NCI-H187 treated with DMSO at 0.1 percent for 48 hours (cell line): ENCODE measurements at regions not wholly inside any gene's neighbourhood (a gene's known extent, or its start where the extent isn't known, plus 50 kb on each side); places are given as distances from the start of the nearest gene placed in this dataset.

ENCODE experiments used
- DNase-seq: peaks from one replicate; lab custom pipeline; 2025; lab: John Stamatoyannopoulos, UW

DNA sequence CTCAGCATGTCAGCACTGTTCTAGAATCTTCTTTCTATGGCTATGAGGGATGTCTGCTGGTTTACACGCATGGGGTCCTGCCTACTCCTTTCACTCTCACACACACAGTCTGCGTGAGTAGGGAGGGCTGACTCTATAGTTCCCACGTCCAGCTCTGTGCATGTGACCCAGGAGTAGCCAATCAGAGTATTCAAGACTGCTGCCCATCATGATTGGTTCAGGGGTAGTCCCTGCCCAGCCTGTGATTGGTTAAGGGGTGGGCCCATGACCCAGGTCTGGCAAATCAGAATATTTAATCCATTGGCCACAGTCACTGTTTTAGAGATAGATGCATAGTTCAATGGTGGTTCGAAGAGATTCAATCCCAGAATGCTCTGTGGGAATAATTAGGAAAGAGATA is 151.3 kb upstream of the IRX3 start:
- no peak for DNase-seq

DNA sequence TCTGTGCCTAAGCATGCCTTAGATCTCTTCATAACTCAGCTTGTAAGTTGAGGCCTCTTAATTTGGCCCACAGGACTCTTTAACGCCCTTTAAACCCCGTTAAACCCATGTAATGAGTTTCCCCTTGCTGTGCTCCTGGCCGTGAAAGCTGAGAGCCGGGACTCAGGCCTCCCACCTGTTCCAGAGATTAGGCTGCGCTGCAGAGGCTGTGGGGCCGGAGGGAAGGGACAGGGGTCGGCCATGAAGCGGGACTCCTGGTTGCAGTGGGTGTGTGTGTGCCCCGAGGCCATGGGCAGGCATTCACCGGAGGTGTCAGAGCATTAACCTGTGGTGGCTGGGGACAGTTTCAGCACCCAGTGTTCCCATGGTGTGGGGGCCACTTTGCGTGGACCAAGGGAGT is 150.8 kb upstream of the IRX3 start:
- no peak for DNase-seq

DNA sequence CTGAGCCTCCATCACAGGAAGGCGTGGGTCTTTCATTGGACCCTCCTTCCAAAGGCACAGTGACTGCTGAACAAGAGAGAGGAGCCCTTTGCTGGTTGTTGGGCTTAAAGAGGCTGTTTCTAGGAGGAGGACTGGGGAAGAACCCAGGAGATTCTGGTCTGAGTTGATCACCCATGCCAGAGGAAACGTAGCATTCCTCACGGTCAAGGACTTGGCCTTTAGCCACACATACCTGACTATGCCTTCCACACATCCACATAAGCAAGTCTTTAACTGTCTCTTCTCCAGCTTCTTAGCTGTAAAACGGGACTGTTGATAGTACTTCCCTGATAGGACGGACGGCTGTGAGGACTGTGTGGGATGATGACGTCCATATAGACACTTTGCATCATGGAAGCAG is 149.8 kb upstream of the IRX3 start:
- DNase-seq = no peak

DNA sequence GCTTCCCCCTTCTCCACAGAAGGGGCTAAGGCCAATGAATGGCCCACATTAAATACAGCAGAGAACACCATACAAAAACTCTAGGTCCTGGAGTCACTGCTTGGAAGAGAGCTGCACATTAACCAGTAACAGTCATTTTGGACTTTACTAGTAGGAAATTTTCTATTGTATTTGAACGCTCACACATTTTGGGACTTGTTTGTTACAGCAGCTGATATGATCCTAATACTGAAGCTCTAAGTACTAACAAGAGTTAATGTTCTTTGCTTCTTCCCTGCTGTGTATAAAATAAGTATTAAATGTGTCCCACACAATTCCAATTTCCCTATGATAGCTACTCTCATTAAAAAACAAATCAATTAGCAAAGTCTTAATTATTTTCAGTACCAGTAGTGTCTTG is 148.3 kb upstream of the IRX3 start:
- no peak for DNase-seq

DNA sequence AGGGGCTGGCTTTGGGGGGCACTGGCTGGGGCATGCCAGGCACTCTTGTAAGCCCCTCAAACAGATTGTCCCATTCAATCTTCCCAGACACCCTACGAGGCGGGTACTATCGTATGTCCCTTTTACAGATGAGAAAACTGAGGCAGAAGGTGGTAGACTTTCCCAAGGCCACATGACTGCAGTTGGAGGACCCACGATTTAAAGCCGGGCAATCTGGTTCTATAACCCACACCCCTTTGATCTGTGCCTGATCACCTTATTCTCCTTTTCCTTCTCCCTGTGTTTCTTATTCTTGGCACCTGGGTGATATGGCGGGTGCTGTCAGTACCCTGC is 146.3 kb upstream of the IRX3 start:
- no peak for DNase-seq

DNA sequence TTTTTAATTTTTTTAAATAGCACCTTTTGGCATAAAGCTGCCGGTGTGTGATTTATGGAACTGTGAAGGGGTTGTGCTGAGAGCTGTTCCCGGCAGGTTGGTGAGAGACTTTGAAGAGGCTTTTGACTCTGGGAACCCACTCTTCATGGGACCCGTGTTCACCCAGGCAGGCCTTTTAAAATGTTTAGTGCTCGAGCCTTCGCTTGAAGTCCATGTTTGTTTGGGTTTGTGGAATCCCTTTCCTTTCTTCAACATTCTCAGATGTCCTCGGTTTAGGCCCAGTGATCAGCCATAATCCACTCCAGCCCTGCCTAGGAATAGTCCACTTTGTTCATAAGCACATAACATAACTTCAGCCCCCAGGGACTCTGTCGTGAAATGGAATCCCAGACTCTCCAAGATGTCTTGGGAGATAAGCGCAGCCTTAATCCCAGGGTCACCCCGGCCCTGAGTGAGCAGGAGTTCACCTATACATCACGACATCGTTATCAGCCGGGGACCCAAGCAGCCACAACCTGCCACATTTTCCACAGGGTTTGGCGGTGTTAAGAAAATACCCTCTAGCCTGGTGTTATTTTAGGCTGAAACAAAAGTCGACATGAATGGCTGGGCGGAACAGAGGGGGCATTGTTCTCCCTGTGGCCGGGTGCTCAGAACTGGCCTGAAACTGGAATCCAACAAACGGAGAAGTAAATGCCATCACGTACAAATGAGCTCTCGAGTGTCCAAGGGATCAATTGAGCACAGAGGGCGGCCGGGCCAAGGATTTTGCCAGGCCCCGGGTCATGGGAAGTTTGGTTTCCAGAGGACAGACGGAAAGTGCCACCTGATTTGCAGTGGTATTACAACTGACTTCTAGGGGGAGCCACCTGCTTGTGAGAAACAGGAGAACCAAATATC is 145.7 kb upstream of the IRX3 start:
- DNase-seq = no peak

DNA sequence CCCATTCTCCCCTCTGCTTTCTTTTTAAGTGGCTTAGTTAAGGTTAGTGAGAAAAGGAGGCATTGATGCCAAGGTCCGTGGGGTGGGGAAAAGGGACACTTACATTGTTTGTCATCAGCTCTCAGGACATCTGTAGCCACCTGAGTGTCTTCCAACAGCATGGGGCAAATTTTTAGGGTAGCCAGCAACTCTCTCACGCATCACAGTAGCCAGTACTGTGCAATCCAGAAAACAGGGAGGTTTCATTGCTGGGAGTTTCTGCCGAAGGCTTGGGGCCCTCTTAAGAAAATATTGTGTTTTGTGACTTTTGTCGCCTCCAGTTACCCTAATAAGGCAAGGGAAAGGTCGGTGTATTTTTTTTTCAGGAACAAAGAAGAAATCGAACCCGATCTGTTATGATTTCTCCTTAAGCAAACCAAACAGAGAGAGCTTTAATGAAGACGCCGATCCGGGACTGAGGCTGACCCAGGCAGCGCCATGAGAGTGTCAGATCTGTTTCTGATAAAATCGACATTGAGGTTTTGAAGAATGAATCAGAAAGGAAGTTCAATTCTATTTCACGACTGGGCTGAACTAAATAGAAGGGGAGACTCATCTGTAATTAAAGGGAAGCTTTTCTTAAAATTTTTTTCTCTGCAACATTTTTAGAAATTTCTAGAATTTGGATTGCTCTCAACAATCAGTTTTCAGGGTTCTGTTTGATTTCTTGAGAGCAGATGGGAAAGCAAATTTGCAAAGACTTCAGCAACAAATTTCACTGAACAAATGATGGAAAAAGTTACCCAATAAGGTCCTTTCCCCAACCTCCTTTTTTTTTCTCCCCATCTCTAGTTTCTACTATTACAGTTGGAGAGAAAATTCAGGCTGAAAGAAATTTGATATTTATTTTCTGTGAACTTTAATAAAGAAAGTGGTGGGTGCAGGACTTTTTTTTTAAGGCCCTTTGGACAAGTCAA is 144.7 kb upstream of the IRX3 start:
- DNase-seq = no peak

DNA sequence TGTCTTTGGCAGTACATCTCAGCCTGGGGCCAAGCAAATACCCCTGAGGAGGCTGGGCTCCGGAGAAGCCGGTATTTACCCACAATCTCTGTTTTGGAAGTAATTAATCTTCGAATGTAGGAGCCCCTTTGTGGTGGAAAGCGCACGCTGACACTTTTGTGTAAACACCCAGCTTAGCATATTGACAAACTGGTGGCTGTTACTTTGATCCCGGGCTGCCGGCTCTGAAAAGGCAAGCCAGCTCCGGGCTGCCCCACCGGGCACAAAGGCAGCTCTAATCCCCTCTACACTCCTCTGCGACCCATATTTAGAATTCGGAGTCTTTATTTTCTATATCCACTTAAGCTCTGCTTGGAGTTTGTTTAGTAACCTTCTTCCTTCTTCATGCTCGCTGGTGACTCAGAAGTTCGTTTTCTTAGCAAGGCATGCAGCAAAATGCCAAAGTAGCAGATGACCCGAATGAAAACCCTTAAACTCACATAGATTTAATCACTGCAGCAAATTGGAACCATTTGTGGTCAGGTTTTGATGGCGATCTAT is 144.0 kb upstream of the IRX3 start:
- no peak for DNase-seq

DNA sequence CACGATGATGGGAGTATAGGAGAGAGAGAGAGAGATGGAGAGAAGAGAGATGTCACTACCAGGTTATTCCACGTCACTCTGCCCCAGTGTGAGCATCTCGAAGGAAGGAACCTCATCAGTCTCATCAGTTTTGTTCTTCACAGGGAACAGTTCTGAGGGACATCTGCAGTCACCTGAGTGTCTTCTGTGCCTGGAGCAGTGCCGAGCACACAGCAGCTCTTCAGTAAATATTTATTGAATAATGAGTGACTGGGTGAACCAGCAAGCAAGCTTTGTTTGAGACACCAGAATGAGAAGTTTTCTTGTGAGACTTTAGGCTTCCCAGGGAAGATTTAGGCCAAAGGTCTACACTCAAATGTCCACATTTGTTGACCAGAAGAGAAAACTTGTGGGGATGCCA is 142.4 kb upstream of the IRX3 start:
- no peak for DNase-seq

DNA sequence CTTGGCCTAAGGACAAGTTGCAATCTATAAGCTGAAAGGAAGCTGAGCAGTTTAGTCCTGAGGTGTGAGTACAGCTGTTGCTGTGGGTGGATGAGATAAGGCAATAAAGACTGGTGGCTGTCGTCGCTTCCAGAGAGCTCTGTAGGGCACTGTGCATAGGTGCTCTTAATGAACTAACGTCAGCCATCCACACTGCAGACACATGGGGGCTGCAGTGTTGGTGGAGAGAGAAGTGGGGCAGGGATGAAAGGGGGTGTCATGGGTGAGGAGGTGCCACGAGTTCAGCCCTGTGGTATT is 139.9 kb upstream of the IRX3 start:
- DNase-seq = no peak

DNA sequence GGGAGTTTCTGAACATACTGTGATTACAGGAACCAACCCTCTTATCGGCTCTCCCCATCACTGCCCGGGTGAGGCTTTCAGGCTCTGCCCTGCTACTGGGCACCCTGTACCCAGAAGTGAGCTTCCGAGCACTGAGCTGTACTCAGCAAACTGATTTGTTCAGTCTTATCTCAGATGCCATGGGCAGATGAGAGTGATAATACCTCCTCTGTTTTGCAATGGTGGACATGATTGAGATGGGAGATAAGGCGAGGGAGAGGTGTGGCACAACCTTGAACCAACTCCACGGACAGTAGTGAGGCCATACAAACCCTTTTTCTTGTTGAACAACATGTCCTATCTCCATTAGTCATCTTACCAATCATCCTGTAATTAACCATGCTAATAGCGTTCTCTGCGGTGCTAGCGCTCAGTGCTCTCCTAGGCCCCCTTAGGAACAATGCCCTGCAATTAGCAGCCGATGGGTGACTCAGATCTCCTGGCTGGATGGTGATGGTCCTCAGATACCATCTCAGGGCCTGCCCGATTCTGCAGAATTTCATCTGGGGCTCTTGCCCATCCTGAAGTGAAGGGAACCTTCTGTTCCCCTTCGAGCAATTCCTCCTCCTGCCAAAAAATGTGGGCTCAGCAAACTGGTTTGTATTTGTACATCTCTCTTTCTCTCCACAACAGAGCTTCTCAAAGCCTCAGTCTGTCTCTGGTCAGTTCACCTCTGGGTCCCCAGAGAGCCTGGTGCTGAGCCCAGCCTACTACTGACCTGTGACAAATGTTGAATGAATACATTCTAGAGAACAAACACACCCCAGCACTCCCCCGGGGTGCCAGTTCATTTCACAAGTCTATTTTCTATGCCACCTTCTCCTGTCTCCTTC is 139.3 kb upstream of the IRX3 start:
- no peak for DNase-seq

DNA sequence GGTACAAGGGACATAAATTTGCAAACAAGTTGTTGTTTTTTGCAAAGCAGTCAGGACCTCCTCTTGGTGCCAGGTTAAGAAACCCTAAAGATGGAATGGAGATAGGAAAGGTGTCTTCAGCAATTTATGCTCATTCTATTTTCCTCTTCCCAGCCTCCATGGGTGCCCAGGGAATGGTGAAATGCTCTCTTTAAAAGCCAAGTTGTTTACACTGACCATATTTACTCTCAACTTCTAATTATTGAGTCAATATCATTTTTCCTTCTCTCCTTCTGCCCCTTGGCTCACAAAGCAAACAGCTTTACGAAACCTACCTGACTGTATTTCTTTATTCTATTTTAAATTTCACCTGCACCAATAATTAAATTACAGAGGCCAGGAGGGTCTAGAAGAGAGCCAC is 138.5 kb upstream of the IRX3 start:
- DNase-seq = no peak

DNA sequence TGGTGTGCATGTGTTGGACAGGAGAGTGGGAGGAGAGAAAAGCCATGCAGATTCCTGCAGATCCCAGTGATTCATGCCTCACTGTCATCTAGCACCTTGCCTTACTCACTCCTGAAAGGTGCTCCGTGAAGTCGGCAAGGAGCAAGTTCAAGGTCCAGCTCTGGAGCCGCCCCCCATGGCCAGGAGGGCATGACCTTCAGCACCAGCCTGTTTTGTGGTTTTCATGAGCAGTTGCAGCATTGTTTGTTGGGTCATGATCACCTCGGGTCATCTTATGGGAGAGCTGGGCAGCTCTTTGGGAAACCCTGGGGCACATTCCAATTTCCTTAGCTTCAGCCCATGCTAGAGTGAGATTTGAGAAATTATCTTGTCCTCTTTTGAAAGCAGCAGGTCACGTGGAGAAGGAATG is 137.5 kb upstream of the IRX3 start:
- DNase-seq = no peak

DNA sequence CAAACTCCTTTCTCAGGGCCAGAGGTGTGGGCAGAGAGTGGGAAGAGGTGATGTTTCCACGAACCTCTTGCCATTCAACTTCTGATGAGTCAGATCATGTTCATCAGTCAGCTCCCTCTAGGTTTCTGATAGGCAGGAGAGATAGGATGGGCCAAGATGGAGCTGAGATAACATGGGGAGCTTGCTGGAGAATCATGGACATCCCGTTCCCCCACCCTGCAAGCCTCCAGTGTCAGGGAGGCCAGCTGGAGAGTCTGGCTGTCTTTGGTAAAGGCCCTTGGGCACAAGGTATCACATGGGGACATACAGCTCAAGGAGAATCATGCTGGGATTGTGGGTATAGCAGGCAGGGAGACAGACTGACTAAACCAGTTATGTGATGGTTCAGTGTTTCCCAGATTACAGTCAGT is 136.0 kb upstream of the IRX3 start:
- DNase-seq = no peak

DNA sequence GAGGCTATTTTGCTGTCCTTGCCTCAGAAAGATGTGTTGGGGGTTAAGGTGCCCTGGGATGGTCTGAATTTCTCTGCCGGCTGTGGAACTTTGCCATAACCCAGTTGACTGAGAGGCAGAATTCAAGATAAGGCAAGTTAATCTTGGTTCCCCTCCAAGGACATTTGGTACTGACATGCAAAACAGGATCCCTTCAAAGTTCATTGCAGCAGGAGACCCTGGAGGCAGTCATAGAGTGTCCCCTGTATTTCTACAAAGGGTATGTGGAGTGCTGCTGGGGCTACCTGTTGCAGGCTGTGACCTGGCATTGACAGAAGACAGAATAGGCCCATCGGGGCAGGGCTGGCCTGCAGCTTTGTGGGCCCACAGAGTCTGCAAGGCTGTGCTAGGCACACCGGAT is 135.6 kb upstream of the IRX3 start:
- no peak for DNase-seq

DNA sequence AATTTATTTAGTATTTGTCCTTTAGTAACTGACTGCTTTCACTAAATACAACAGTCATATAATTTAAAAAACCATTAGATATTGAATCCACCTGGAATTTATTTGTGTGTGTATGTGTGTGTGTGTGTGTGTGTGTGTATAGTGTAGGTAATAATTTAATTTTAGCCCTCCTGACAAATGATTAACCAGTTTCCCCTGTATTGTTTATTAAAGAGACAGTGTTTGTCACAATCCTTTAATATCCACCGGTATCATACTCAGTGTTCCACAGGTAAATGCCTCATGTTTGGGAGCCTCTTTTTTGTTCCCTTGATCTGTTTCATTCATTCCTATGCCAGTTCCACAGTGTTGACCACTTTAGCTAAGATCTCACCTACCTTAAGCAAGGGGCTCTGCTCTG is 134.6 kb upstream of the IRX3 start:
- DNase-seq = no peak

DNA sequence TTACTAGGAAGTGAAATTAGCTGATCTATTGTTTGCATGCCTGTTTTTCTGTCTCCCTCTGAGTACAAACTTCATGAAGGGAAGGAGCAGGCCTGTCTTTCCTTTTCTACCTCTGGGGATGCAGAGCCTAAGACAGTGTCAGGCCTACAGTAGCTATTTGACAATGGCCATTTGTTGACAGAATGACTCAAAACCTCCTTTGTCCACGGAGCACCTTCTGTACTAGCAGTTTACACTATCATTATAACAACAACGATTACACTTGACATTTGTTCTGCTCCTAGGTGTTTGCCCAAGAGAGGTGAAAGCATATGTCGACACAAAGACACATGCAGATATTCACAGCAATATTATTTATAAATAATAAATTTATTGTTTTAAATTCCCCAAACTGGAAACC is 132.3 kb upstream of the IRX3 start:
- no peak for DNase-seq

DNA sequence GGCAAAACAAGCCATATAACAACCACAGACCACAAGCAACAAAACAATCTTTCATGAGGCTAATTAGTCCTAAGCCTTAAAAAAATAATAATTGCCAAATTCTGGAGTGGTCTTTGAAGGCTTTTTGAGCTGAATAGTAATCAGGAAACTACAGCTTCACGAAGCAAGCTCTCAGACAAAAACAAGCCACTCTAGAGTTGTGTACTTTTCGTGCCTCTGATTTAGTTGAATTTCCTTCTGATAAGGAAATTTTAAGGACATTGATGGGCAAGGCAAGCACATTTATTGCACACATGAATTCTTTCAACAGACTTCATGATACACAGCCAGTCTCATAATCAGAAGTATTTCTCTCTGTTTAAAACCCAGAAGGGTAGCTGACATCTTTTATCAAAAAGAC is 130.8 kb upstream of the IRX3 start:
- no peak for DNase-seq

DNA sequence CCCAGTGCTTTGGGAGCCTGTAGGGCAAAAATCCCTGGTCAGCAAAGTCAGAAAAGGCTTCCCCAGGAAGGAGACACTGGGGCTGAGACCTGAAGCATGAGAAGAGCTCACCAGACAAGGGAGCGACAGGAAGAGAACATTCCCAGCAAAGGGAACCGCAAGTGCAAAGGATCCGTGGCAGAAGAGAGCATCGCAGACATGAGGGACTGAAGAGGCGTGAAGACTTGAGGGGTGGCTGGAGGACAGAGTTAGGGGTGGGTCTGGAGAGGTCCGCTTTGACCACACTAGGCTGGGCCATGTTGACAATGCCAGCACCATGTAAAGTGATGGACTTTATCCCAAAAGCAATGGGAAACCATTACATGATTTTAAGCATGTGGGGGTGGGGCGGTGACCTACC is 128.1 kb upstream of the IRX3 start:
- no peak for DNase-seq

DNA sequence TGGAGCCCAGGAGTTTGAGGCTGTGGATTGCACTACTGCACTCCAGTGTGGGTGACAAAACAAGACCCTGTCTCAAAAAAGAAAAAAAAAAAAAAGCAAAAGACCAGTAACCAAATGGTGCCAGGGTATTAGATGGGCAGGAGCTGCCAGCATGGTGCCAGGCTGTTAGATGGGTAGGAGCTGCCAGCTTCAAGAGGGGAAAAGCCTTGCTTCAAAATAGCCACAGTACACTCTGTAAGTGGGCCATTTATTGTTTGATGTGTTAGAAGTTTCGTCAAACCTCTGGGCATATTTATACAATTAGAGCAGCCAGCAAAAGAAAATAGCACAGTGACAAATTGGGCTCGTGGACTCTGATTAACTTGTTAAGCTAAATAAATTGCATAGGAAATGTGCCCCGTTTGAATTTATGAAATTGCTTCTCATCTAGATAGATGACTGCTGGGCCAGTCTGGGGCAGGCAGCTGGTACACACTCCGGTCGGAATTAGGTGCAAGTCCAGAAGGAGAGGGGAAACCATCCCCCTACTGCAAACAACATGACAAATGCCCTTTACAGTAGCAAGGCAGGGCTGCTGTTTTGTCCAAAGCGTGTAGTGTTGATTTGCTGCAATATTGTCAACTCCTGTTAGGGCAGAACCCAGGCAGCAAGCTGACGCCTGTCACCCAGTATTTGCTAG is 126.3 kb upstream of the IRX3 start:
- no peak for DNase-seq

DNA sequence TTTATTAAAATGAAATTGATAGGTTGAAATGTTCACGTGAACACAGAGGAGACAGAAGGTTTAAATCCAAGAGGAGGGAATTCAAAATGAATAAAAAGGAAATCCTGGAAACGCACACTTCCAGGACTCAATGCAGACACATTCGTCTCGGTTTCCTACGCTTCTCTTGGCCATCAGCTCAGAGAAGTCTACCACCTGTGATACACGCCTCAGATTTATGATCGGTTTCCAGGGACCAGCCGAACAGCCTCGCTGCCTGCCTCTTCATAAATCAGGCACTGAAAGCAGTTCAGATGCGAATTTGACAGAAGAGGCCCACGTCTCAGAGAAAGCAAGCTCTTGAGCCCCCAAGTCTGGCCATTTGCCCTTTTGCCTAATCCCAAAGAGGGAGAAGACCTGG is 125.5 kb upstream of the IRX3 start:
- no peak for DNase-seq

DNA sequence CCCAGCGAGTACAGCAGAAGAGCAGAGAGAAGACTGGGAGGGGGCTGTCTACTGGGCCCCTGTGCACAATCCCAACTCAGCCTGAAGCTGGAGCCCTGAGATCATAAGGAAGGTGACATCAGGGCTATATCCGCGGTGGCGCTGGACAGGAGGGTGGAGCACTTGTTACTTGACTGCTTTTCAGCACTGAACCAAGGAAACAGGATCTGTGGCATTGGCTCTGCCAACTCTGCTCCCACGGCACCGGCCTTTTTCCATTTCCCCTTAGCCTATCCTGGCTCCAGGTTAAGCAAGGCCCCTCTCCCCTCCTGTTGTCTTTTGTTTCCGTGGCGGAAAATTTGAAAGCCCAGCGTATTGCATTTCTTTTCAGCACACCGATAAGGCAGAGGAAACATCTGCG is 125.0 kb upstream of the IRX3 start:
- DNase-seq = no peak
